Stimulated activated effector memory CD8-positive, alpha-beta T cell treated with anti-CD3 and anti-CD28 coated beads, Interleukin-12 subunit alpha, Interleukin-12 subunit beta, amount 100 ng/mL, for 72 hours (primary cell): ENCODE measurements at regions not wholly inside any gene's neighbourhood (a gene's known extent, or its start where the extent isn't known, plus 50 kb on each side); places are given as distances from the start of the nearest gene placed in this dataset.
"Not testable (repeated sequence)": the region's sequence is repeated elsewhere in the genome, so short reads cannot be mapped to it uniquely, and the experiment has no call there.

Source experiments
- ATAC-seq: fragments of 150-1000 bp; cut with Tn5 transposase; 2 replicates; pipeline ENCODE4 v1.10.0; 2021
- DNase-seq, 2 donors: peaks; one replicate each; pipeline ENCODE4 v3.0.0; 2021 to 2022; ENCODE audit warnings: low spot score in 2 of 2
- H3K27ac Mint-ChIP-seq: one replicate; pipeline ENCODE4 v1.8.0; 2022; ENCODE audit warnings: mild to moderate bottlenecking, mixed read lengths
- H3K36me3 Mint-ChIP-seq: one replicate; pipeline ENCODE4 v1.8.0; 2022; ENCODE audit warnings: mild to moderate bottlenecking, mixed read lengths
- H3K4me1 Mint-ChIP-seq: one replicate; pipeline ENCODE4 v1.8.0; 2022; ENCODE audit warnings: mixed read lengths
- H3K4me3 Mint-ChIP-seq: one replicate; pipeline ENCODE4 v1.8.0; 2022; ENCODE audit warnings: mild to moderate bottlenecking, mixed read lengths
- H3K9me3 Mint-ChIP-seq: one replicate; pipeline ENCODE4 v1.8.0; 2022; ENCODE audit warnings: mixed read lengths

GRCh38 chrX:140273921-140274320 lies 230.9 kb downstream of the SOX3 start:
- H3K4me1 Mint-ChIP-seq = no peaks in the 10 kb centered on the region
- no peak overlapping the region for H3K27ac Mint-ChIP-seq
- DNase-seq (no peak), ATAC-seq (no peak)
- H3K4me3 Mint-ChIP-seq = no peak overlapping the region
- H3K9me3 Mint-ChIP-seq = peaks cover 16% of the 10 kb centered on the region
- H3K36me3 Mint-ChIP-seq = no peaks in the 10 kb centered on the region

DNA sequence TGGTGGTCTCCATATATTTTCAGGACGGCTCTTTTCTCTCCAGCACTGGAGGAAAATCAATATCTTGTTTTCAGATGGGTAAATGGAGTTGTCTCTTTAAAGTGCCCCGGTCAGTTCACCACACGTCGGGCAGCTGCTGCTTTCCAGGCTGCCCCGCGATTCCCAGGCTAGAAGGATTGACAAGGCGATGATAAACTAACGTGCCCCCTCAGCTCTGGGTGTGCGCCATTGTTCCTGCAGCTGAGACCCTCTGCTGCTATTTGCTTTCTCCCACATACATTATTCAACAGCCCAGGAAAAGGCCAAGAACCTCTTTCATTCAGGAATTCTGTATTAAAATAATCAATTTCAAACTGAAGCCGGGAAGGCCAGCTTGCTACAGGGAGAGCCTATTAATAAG lies 254.5 kb downstream of the SOX3 start:
- no peak for ATAC-seq
- Mint-ChIP-seq H3K4me3 (no peak overlapping the region), H3K27ac (no peak overlapping the region), H3K4me1 (no peaks in the 10 kb centered on the region), H3K36me3 (no peaks in the 10 kb centered on the region), H3K9me3 (peaks cover 3% of the 10 kb centered on the region)
- no peak for DNase-seq

GRCh38 chrX:140249088-140249487 lies 255.8 kb downstream of the SOX3 start:
- DNase-seq (no peak), ATAC-seq (no peak)
- no peaks in the 10 kb centered on the region for H3K36me3 Mint-ChIP-seq
- no peak overlapping the region for H3K4me3 Mint-ChIP-seq
- no peaks in the 10 kb centered on the region for H3K4me1 Mint-ChIP-seq
- H3K9me3 Mint-ChIP-seq = peaks cover 3% of the 10 kb centered on the region
- H3K27ac Mint-ChIP-seq = no peak overlapping the region

DNA sequence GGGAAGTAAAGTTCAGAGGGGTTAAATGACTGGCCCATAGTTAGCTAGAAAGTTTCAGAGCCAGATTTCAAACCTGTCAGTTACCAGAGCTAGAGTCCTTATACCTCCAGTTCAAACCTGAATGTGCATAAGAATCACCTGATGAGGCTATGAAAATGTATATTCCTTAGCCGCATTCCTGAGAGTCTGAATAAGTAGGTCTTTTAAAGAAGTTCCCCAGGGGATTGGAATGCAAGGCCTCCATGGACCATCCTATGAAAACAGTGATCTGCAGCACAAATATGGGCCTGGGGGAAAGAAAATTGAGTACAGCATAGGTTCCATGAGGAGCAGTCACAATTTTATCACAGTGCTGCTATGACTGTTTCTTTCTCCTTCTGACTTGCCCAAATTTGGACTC lies 263.9 kb upstream of the CXorf66 start:
- Mint-ChIP-seq H3K9me3 (peaks cover 3% of the 10 kb centered on the region), H3K4me3 (no peak overlapping the region), H3K4me1 (no peaks in the 10 kb centered on the region), H3K27ac (no peak overlapping the region), H3K36me3 (no peaks in the 10 kb centered on the region)
- DNase-seq = no peak
- no peak for ATAC-seq

DNA sequence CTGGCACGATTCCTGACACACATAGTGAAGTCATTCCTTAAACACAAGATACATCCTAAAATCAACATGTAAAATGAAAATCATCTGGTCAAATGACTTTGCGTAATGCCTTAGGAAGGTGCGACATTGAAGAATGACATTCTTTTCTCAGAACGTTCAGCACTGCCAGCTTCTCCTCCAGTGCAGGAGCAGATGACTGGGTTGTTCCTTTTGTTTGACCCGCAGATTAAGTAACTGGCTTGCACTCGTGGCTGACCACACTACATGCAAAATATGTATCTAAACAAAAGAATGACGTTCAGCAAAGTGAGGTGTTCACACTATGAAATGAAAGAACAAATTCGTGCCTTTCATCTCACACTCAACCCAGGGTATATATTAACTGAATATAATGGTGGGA lies 260.7 kb upstream of the CXorf66 start:
- not testable (repeated sequence) for H3K4me3 Mint-ChIP-seq, H3K4me1 Mint-ChIP-seq, H3K9me3 Mint-ChIP-seq, DNase-seq, H3K27ac Mint-ChIP-seq, ATAC-seq, H3K36me3 Mint-ChIP-seq

GRCh38 chrX:140215894-140216293 lies 250.6 kb upstream of the CXorf66 start:
- DNase-seq, H3K9me3 Mint-ChIP-seq, ATAC-seq, H3K4me3 Mint-ChIP-seq, H3K27ac Mint-ChIP-seq, H3K4me1 Mint-ChIP-seq, H3K36me3 Mint-ChIP-seq: not testable (repeated sequence)

- not testable (repeated sequence) for H3K4me1 Mint-ChIP-seq, H3K4me3 Mint-ChIP-seq, ATAC-seq, H3K27ac Mint-ChIP-seq, DNase-seq, H3K36me3 Mint-ChIP-seq, H3K9me3 Mint-ChIP-seq
Measured at GRCh38 chrX:140214518-140214917, 249.2 kb upstream of the CXorf66 start.

DNA sequence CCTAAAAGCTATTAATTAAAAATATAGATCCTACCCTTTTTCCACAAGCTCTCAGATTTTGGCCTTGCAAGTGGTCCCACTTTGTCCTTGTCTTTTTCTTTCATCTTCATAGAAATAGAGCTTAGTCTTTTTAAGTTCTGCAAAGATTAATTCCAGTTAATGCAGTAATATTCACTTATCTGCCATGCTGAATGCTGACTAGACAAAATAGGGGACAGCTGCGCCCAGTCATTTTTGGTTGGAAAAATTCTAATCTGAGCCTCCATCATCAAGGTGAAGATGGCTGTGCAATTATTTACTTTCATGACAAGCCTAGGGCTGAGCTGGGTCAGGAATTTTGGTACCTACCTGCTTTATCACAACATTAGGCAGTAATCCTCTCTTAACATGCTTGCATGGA lies 241.3 kb upstream of the CXorf66 start:
- no peak overlapping the region for H3K27ac Mint-ChIP-seq
- H3K4me3 Mint-ChIP-seq = no peak overlapping the region
- peaks cover 3% of the 10 kb centered on the region for H3K9me3 Mint-ChIP-seq
- DNase-seq (no peak), ATAC-seq (no peak)
- H3K4me1 Mint-ChIP-seq = no peaks in the 10 kb centered on the region
- H3K36me3 Mint-ChIP-seq = no peaks in the 10 kb centered on the region

DNA sequence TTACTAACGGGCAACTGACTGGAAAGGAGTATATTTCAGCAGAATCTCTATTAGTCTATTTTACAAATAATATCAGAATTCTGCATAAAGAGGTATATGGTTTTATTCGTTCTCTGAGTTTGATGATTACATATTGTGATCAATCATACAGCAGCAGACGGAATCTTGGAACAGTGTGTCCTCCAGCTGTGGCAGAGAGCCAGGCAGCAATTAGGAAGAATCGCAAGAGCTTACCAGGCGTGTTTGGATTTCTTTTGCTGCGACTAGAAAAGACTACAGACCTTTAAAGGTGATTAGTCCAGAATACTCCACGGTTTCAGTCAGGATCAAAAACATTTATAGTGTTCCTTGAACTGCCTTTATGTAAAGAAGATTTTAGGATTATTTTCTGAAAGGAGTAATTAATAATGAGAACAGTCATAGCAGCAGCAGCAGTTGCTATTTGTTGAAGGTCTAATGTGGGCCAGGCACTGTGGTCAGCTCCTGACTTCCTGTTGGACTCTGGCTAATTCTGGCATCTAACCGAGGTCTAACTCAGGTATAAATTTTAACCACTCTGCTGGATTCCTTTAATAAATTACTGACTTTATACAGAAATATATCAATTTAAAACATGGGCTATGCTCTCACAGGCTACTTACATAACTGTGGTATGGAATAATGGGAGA lies 225.3 kb upstream of the CXorf66 start:
- DNase-seq (no peak), ATAC-seq (no peak)
- Mint-ChIP-seq H3K9me3 (no peaks in the 10 kb centered on the region), H3K36me3 (no peaks in the 10 kb centered on the region), H3K27ac (no peak overlapping the region), H3K4me1 (no peaks in the 10 kb centered on the region), H3K4me3 (no peak overlapping the region)

DNA sequence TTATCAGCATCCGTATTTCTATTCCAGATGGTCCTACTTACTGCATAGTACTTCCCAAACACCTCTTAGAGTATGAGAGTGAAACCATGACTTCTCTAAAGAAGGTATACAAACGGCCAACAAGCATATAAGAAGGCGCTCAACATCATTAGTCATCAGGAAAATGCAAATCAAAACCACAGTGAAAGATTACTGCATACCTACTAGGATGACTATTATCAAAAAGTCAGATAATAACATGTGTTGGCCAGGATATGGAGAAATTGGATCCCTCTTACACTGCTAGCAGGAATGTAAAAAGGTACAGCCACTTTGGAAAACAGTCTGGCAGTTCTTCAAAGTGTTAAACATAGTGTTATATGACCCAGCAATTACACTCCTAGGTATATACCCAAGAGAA lies 215.3 kb upstream of the CXorf66 start:
- DNase-seq (no peak), ATAC-seq (no peak)
- H3K9me3 Mint-ChIP-seq = no peaks in the 10 kb centered on the region
- no peaks in the 10 kb centered on the region for H3K36me3 Mint-ChIP-seq
- no peak overlapping the region for H3K27ac Mint-ChIP-seq
- no peak overlapping the region for H3K4me3 Mint-ChIP-seq
- no peaks in the 10 kb centered on the region for H3K4me1 Mint-ChIP-seq

DNA sequence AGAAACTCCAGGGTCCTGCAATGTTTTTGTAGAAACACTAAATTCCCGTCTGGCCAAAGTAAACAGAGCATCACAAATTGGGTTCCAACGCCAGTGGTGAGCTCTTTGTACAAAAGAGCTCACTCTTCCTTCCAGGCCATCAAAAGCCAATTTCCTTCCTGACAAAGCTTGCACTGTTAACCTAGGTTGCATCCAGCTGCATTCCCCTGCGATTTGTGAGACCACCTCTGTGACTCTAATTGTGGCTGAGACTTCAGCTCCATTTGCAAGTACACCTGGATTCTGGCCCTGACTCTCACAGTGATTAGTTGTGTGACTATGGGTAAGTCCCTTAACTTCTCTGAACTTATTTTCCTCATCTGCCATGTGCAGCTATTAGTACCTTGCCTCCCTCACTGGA lies 212.5 kb upstream of the CXorf66 start:
- no peaks in the 10 kb centered on the region for H3K36me3 Mint-ChIP-seq
- H3K4me3 Mint-ChIP-seq = no peak overlapping the region
- H3K27ac Mint-ChIP-seq = no peak overlapping the region
- DNase-seq (no peak), ATAC-seq (no peak)
- H3K4me1 Mint-ChIP-seq = no peaks in the 10 kb centered on the region
- no peaks in the 10 kb centered on the region for H3K9me3 Mint-ChIP-seq

DNA sequence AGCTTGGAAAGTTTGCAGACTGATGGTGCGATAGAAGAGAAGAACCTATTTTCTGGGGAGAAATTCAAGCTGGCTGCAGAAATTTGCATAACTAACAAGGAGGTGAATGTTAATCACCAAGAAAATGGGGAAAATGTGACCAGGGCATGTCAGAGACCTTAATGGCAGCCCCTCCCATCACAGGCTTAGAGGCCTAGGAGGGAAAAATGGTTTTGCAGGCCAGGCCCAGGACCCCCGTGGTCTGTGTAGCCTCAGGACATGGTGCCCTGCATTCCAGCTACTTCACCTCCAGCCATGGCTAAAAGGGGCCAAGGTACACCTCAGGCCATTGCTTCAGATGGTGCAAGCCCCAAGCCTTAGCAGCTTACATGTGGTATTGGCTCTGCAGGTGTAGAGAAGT lies 207.1 kb upstream of the CXorf66 start:
- no peaks in the 10 kb centered on the region for H3K36me3 Mint-ChIP-seq
- H3K9me3 Mint-ChIP-seq = no peaks in the 10 kb centered on the region
- H3K4me3 Mint-ChIP-seq = no peak overlapping the region
- ATAC-seq = no peak
- no peaks in the 10 kb centered on the region for H3K4me1 Mint-ChIP-seq
- no peak for DNase-seq
- no peak overlapping the region for H3K27ac Mint-ChIP-seq

- H3K4me1 Mint-ChIP-seq = no peaks in the 10 kb centered on the region
- H3K36me3 Mint-ChIP-seq = no peaks in the 10 kb centered on the region
- no peak overlapping the region for H3K4me3 Mint-ChIP-seq
- ATAC-seq (no peak), DNase-seq (no peak)
- H3K27ac Mint-ChIP-seq = no peak overlapping the region
- H3K9me3 Mint-ChIP-seq = no peaks in the 10 kb centered on the region
Measured at GRCh38 chrX:140167551-140167950, 202.2 kb upstream of the CXorf66 start.

- DNase-seq (no peak), ATAC-seq (no peak)
- Mint-ChIP-seq H3K36me3 (no peaks in the 10 kb centered on the region), H3K27ac (no peak overlapping the region), H3K4me1 (no peaks in the 10 kb centered on the region), H3K4me3 (no peak overlapping the region), H3K9me3 (no peaks in the 10 kb centered on the region)
Measured at GRCh38 chrX:140165849-140166248, 200.5 kb upstream of the CXorf66 start.

DNA sequence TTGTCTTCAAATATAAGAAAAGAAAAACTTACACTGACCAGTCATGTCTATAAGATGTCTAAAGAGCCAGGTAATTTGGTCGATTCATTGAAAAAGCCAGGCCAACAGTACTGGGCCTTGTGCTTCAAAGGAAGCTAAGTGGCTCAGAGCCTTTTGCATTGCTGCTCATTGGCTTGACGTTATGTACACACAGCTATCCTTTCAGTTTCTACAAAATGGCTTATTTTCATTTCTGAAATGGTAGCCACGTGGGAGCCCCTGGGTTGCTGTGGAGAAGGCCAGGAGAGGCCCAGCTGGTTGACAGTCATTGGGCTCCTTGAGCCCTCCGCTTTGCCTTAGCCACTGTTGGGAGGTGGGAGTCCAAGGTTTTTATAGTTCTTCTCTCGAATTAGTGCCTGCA lies 199.1 kb upstream of the CXorf66 start:
- H3K4me1 Mint-ChIP-seq = no peaks in the 10 kb centered on the region
- DNase-seq (no peak), ATAC-seq (no peak)
- H3K4me3 Mint-ChIP-seq = no peak overlapping the region
- H3K9me3 Mint-ChIP-seq = no peaks in the 10 kb centered on the region
- H3K27ac Mint-ChIP-seq = no peak overlapping the region
- H3K36me3 Mint-ChIP-seq = no peaks in the 10 kb centered on the region

DNA sequence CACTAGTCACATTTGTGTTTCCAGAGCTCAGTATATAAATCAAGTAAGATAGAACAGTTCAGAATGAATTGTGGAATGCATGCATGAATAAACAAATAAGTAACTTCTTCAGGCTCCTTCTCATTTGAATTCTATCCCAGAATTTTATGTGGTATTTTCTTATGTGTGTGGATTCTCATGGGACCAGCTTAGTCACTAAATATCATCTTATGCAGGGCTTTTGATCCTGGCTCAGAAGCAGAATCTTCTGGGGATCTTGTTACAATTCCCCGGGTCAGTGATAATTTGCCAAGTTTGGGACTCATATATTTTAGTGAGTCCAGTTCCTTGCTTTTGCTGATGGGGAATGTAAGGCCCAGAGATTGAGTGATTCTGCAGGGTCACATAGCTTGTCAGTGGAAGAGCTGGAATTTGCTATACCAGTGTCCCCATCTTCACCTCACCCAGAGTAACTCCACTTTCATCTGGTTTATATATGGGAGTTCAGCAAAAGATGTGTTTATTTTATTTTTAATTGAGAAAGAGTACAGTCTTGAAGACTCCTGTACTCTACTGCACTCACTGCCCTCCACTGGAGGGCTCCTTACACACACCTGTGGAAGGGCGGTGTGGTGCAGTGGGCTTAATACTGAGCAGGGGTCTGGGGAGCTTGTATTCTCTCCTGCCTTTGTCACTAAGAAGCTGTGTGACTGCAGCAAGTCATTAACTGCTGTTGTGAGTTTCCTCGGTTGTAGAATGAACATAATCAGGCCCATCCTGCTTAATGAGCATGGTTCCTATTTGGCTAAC lies 198.2 kb upstream of the CXorf66 start:
- H3K4me3 Mint-ChIP-seq = no peak overlapping the region
- H3K9me3 Mint-ChIP-seq = no peaks in the 10 kb centered on the region
- H3K36me3 Mint-ChIP-seq = no peaks in the 10 kb centered on the region
- H3K4me1 Mint-ChIP-seq = no peaks in the 10 kb centered on the region
- no peak overlapping the region for H3K27ac Mint-ChIP-seq
- ATAC-seq (no peak), DNase-seq (no peak)
